Esophagus squamous epithelium (tissue), 5 donors: ENCODE measurements at regions not wholly inside any gene's neighbourhood (a gene's known extent, or its start where the extent isn't known, plus 50 kb on each side); places are given as distances from the start of the nearest gene placed in this dataset.
"Not testable (repeated sequence)": the region's sequence is repeated elsewhere in the genome, so short reads cannot be mapped to it uniquely, and the experiment has no call there.

Source experiments
- DNase-seq: peaks from one replicate; lab custom pipeline; 2025; lab: John Stamatoyannopoulos, UW
- H3K27ac ChIP-seq, 4 donors: fragments of 200-600 bp; sonication (generic); one replicate each; pipeline ENCODE4 v1.5.1; 2016 to 2019; ENCODE audit warnings: mild to moderate bottlenecking in 1 of 4
- H3K27me3 ChIP-seq, 4 donors: fragments of 200-600 bp; sonication (generic); 1 replicate in 3 of 4; 2 replicates in 1 of 4; pipeline versions ENCODE4 v1.5.1 to v1.6.0; 2017 to 2021; ENCODE audit warnings: antibody characterized with exemption in 1 of 4
- H3K36me3 ChIP-seq, 3 donors: fragments of 200-600 bp; sonication (generic); one replicate each; pipeline ENCODE4 v1.5.1; 2016 to 2019
- H3K4me1 ChIP-seq, 3 donors: fragments of 200-600 bp; sonication (generic); one replicate each; pipeline ENCODE4 v1.5.1; 2017 to 2019
- H3K4me3 ChIP-seq, 4 donors: fragments of 200-600 bp; sonication (generic); 1 replicate in 3 of 4; 2 replicates in 1 of 4; pipeline ENCODE4 v1.5.1; 2016 to 2019; ENCODE audit warnings: mild to moderate bottlenecking in 2 of 4, moderate library complexity in 1 of 4
- H3K9me3 ChIP-seq, 3 donors: fragments of 200-600 bp; sonication (generic); one replicate each; pipeline ENCODE4 v1.5.1; 2016 to 2019
- CTCF ChIP-seq, 6 experiments: fragments of 450-650 bp in 4 of 6; fragments of 200-600 bp in 2 of 6; sonication (generic) in 2 of 6; IDR thresholded peaks; one replicate each; pipeline ENCODE4 v1.5.1; 2016 to 2019; ENCODE audit warnings: antibody characterized with exemption in 6 of 6, mild to moderate bottlenecking in 4 of 6, moderate library complexity in 4 of 6
- POLR2A ChIP-seq, 4 donors: fragments of 450-650 bp; IDR thresholded peaks; one replicate each; pipeline ENCODE4 v1.6.1; 2017; ENCODE audit warnings: antibody characterized with exemption in 4 of 4, mild to moderate bottlenecking in 4 of 4, moderate library complexity in 3 of 4
- WGBS, 2 donors: methylation state at CpG; one replicate each; pipeline ENCODE4 v1.1.5; 2018; 5-methylcytosine and 5-hydroxymethylcytosine counted together
- intact Hi-C: fragments of 100-400 bp; cut with DNase I; formaldehyde crosslinking; loops from one replicate; pipeline ENCODE4 v1.15.0; 2022
- donor health status: DM: yes; HTN: yes; CAD: no.

- Histone ChIP-seq H3K4me1 (peaks cover 0 to 4% (median 0%) of the 10 kb centered on the region in 3 donors), H3K27me3 (no peaks in the 10 kb centered on the region), H3K36me3 (no peaks in the 10 kb centered on the region), H3K9me3 (no peaks in the 10 kb centered on the region), H3K4me3 (no peak overlapping the region), H3K27ac (no peak overlapping the region)
- intact Hi-C loops = no loop called here
- 40 to 61% methylated on average over 3 of the region's 3 CpGs for WGBS, 2 donors
- TF ChIP-seq POLR2A (IDR thresholded peaks at IDR 0.05) (no peak), CTCF (IDR thresholded peaks at IDR 0.05) (no peak)
- DNase-seq = no peak
Observed at GRCh38 chrX:13195340-13195739, 124.5 kb downstream of the ATXN3L start.

GRCh38 chrX:13194291-13195103 lies 125.4 kb downstream of the ATXN3L start:
- intact Hi-C loops = no loop called here
- 14 to 34% methylated on average over 4 of the region's 4 CpGs for WGBS, 2 donors
- Histone ChIP-seq H3K27ac (no peak overlapping the region), H3K9me3 (no peaks in the 10 kb centered on the region), H3K27me3 (no peaks in the 10 kb centered on the region), H3K4me1 (peaks cover 0 to 4% (median 0%) of the 10 kb centered on the region in 3 donors), H3K36me3 (no peaks in the 10 kb centered on the region), H3K4me3 (no peak overlapping the region)
- no peak for DNase-seq
- TF ChIP-seq CTCF (IDR thresholded peaks at IDR 0.05) (no peak), POLR2A (IDR thresholded peaks at IDR 0.05) (no peak)

- no peak for DNase-seq
- no peak overlapping the region for H3K4me3 ChIP-seq
- no peak for TF ChIP-seq POLR2A (IDR thresholded peaks at IDR 0.05)
- no peak for TF ChIP-seq CTCF (IDR thresholded peaks at IDR 0.05)
- H3K27ac ChIP-seq = no peak overlapping the region
- no peaks in the 10 kb centered on the region for H3K36me3 ChIP-seq
- 44 to 73% methylated on average over 2 to 3 of the region's 3 CpGs for WGBS, 2 donors
- intact Hi-C loops = no loop called here
- no peaks in the 10 kb centered on the region for H3K27me3 ChIP-seq
- peaks cover 0 to 4% (median 0%) of the 10 kb centered on the region in 3 donors for H3K4me1 ChIP-seq
- H3K9me3 ChIP-seq = no peaks in the 10 kb centered on the region
Observed at GRCh38 chrX:13190051-13190450, 129.8 kb downstream of the ATXN3L start.

GRCh38 chrX:13189380-13189779 lies 130.5 kb downstream of the ATXN3L start:
- TF ChIP-seq CTCF (IDR thresholded peaks at IDR 0.05) (no peak), POLR2A (IDR thresholded peaks at IDR 0.05) (no peak)

GRCh38 chrX:13188731-13189309 lies 131.0 kb downstream of the ATXN3L start:
- no peaks in the 10 kb centered on the region for H3K9me3 ChIP-seq
- TF ChIP-seq CTCF (IDR thresholded peaks at IDR 0.05) (no peak), POLR2A (IDR thresholded peaks at IDR 0.05) (no peak)
- H3K27me3 ChIP-seq = no peaks in the 10 kb centered on the region
- WGBS, 2 donors = 72 to 77% methylated on average over 5 of the region's 5 CpGs
- no peaks in the 10 kb centered on the region for H3K36me3 ChIP-seq
- no peak overlapping the region for H3K27ac ChIP-seq
- no peaks in the 10 kb centered on the region for H3K4me1 ChIP-seq
- no peak overlapping the region for H3K4me3 ChIP-seq
- no peak for DNase-seq
- intact Hi-C loops = no loop called here

More at GRCh38 chrX:13189380-13189779, 130.5 kb downstream of the ATXN3L start:
- no peaks in the 10 kb centered on the region for H3K4me1 ChIP-seq
- H3K36me3 ChIP-seq = no peaks in the 10 kb centered on the region
- H3K27me3 ChIP-seq = no peaks in the 10 kb centered on the region
- intact Hi-C loops = no loop called here
- no peaks in the 10 kb centered on the region for H3K9me3 ChIP-seq
- no peak overlapping the region for H3K4me3 ChIP-seq
- WGBS, 2 donors = 73 to 92% methylated on average over 5 to 6 of the region's 6 CpGs
- no peak for DNase-seq
- H3K27ac ChIP-seq = no peak overlapping the region

- intact Hi-C loops, H3K36me3 ChIP-seq, H3K4me1 ChIP-seq, H3K27me3 ChIP-seq, H3K9me3 ChIP-seq, DNase-seq, H3K27ac ChIP-seq, H3K4me3 ChIP-seq: not testable (repeated sequence)
- 90 to 91% methylated on average over 3 of the region's 3 CpGs for WGBS, 2 donors
Observed at GRCh38 chrX:13186643-13187042, 133.2 kb downstream of the ATXN3L start.
